Motor neuron (in vitro differentiated cells): ENCODE measurements at regions not wholly inside any gene's neighbourhood (a gene's known extent, or its start where the extent isn't known, plus 50 kb on each side); places are given as distances from the start of the nearest gene placed in this dataset.
A peak's percentile ranks its signal among the peaks of the same experiment; 100 is the strongest.

Experiments used
- ATAC-seq, 8 experiments: fragments of 200-7000 bp; cut with Tn5 transposase; replicated peaks in 6 of 8; 2 replicates each; pipeline ENCODE4 v1.8.0; 2021; ENCODE audit warnings: mild to moderate bottlenecking in 8 of 8, moderate library complexity in 8 of 8
- H3K27ac ChIP-seq, 2 donors: fragments of 250-450 bp; sonication (Bioruptor Pico); 2 replicates each; pipeline ENCODE4 v1.9.0; 2021; ENCODE audit warnings: antibody characterized with exemption in 2 of 2, mild to moderate bottlenecking in 2 of 2, moderate library complexity in 1 of 2
- H3K4me1 ChIP-seq, 2 donors: fragments of 250-450 bp; sonication (Bioruptor Pico); replicated peaks in 1 of 2; 2 replicates each; pipeline ENCODE4 v1.6.1; 2021; ENCODE audit warnings: antibody characterized with exemption in 2 of 2, mild to moderate bottlenecking in 2 of 2, moderate library complexity in 1 of 2
- H3K4me3 ChIP-seq, 5 donors: fragments of 250-450 bp; sonication (Bioruptor Pico); 2 replicates each; pipeline ENCODE4 v1.9.0; 2021; ENCODE audit warnings: antibody characterized with exemption in 5 of 5, mild to moderate bottlenecking in 5 of 5, moderate library complexity in 4 of 5
- WGBS, 10 experiments: fragments of 450-650 bp; shearing (Covaris generic); methylation state at CpG; one replicate each; pipeline ENCODE4 v1.0.0; 2022; 5-methylcytosine and 5-hydroxymethylcytosine counted together
- in situ Hi-C, 9 experiments: fragments of 400-800 bp; cut with MboI; loops; one replicate each; pipeline ENCODE4 v1.15.0; 2021; ENCODE audit warnings: low sequenced_read_pairs in 9 of 9, low pct_unique_long_range_greater_than_20kb in 2 of 9; ENCODE audit not compliant: unreplicated experiment in 9 of 9

DNA sequence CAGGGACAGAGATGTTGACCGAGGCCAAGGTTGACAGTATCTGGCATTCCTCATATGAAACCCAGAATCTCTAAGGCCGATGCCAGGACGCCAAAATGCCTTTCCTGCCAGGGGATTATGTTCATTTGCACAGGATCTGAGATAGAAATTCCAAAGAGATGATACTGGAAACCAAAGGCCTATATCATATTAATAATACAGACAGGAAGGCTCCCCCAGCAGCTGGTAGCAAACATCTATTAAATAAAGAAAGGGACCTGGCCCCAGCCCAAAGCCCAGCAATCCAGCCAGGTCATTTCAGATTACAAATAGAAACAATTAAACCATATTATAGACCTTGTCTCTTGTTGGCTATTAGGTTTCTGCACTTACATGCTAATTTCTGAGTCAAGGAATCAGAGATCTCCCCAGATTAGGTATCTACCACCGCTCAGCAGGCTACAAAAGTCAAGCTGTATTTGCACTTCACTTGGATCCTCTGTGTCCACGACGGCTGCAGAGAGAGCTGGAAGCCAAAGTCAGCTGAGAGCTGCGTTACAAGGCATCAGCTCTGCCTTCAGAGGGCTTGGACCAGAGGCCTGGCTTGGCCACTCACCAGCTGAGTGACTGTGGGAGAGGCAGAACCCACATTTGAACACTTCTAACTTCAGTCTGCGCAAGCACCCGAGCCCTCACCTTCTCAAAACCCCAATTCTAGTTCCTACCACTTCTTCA lies 269.3 kb upstream of the SIX2 start:
- in situ Hi-C loops = no loop called here
- no peak for ATAC-seq

DNA sequence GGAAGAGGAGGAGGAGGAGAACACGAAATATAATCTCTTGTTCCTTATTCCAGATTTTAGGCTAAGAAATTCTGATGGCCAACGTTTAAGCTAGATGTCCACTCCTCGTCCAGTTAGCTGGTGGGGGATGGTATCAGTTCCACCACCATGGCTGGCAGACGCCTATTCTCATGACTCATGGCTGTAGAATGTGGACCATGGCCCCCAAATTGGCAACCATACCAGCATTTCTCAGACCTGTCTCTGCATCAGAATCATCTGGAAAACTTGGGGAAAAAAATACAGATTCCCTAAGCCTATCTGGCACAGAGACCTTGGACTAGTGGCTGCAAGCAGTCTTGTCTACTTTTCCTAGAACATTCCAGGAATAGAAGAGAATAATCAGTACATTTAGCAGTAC lies 267.7 kb upstream of the SIX2 start:
- no peak overlapping the region for H3K4me3 ChIP-seq
- ATAC-seq = no peak
- WGBS, 10 experiments = 17 to 67% (median 62%) methylated on average over 1 to 2 of the region's 4 CpGs; no CpG with 5 or more reads in 5 of the 10 experiments
- peaks cover 0 to 15% of the 10 kb centered on the region in 2 donors for H3K4me1 ChIP-seq
- in situ Hi-C loops = no loop called here
- H3K27ac ChIP-seq = no peak overlapping the region

More for the DNA sequence above, 269.3 kb upstream of the SIX2 start:
- peaks cover 0 to 12% of the 10 kb centered on the region in 2 donors for H3K4me1 ChIP-seq
- H3K4me3 ChIP-seq = no peak overlapping the region
- 60 to 100% (median 74%) methylated on average over 1 to 7 of the region's 9 CpGs; no CpG with 5 or more reads in 2 of the 10 experiments for WGBS, 10 experiments
- H3K27ac ChIP-seq = no peak overlapping the region

DNA sequence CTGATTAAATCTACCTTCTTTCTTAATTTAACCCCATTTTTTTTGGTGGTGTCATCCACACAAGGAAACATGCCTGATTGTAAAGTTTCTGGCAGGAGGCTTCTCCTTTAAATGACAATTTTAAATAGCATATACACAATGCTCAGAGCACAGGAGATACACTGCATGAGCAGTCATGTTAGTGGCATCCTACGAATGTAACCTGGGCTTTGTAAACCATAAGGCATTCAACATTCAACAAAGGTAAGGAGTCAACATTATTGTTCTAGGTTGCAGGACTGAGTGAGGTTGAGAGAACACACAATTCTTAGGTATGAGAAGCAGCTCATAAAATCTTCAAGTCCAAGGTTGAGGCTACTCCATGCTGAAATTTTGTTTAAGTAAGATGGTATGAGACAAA lies 266.6 kb upstream of the SIX2 start:
- H3K4me3 ChIP-seq = no peak overlapping the region
- H3K27ac ChIP-seq = no peak overlapping the region
- no peak for ATAC-seq
- H3K4me1 ChIP-seq = peaks cover 0 to 15% of the 10 kb centered on the region in 2 donors
- 88 to 100% (median 100%) methylated on average over 1 of the region's 1 CpG; no CpG with 5 or more reads in 3 of the 10 experiments for WGBS, 10 experiments
- in situ Hi-C loops = no loop called here

DNA sequence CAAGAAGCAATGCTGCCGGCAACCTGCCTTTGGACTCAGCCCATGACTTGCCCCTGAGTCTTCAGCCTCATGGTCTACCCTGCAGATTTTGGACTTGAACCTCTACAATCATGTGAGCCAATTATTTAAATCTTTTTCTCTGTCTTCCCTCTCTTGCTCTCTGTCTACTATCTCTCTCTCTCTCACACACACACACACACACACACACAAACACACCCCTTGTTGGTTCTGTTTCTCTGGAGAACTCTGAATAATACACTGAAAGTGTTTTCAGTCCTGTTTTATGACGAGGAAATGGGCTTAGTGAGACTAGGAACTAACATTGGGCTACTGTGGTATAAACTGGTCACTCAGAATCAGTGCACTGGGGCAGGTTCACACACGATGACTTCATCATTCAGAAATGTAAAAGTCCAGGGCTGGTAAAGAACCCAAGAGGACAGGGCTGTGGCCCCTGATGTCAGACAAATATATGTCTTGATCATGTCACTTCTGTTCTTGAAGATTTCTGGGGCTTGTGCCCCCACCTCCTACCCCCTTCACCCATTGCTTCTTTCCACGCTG lies 266.1 kb upstream of the SIX2 start:
- peak in 3 of 8 experiments; percentile 19 to 56 (median 48) for ATAC-seq
- H3K4me3 ChIP-seq = no peak overlapping the region
- no peak overlapping the region for H3K27ac ChIP-seq
- in situ Hi-C loops = no loop called here
- 17 to 96% (median 73%) methylated on average over 1 to 4 of the region's 4 CpGs; no CpG with 5 or more reads in 1 of the 10 experiments for WGBS, 10 experiments
- H3K4me1 ChIP-seq = peaks cover 0 to 15% of the 10 kb centered on the region in 2 donors

DNA sequence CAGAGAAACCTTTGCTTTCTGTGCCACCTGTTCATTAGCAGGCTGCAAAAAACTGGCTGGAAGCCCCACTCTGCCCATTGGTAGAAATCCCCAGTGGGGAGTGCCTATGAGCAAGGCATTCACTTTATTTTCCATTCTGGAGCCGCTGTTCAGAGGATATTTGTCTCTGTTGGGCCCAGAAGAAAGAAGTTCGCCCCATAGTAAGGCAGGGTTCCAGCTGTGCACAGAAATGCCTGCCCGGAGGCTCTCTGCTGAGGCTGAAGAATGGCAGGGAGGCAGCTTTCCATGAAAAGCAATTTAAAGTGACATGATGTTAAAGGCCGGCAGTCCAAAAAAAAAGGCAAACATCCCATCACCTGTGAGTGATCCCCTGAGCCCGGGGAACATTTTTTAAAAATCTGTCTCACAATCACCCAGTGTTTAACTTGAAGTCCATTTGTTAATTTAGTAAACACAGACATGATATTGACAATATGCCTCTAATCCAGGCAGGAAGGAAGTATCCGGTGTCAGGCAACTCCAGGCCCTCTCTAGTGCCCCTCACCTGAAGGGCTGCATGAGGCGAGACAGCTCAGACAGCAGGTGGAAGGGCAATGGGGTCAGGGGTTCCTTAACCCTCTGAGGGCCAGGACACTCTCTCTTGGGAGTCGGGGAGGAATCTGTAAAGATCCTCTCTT lies 265.1 kb upstream of the SIX2 start:
- 24 to 53% (median 38%) methylated on average over 1 to 6 of the region's 8 CpGs; no CpG with 5 or more reads in 2 of the 10 experiments for WGBS, 10 experiments
- H3K27ac ChIP-seq = no peak overlapping the region
- peak in 1 of 8 experiments; percentile 32 for ATAC-seq
- H3K4me1 ChIP-seq = peaks cover 0 to 15% of the 10 kb centered on the region in 2 donors
- H3K4me3 ChIP-seq = no peak overlapping the region
- in situ Hi-C loops = no loop called here

DNA sequence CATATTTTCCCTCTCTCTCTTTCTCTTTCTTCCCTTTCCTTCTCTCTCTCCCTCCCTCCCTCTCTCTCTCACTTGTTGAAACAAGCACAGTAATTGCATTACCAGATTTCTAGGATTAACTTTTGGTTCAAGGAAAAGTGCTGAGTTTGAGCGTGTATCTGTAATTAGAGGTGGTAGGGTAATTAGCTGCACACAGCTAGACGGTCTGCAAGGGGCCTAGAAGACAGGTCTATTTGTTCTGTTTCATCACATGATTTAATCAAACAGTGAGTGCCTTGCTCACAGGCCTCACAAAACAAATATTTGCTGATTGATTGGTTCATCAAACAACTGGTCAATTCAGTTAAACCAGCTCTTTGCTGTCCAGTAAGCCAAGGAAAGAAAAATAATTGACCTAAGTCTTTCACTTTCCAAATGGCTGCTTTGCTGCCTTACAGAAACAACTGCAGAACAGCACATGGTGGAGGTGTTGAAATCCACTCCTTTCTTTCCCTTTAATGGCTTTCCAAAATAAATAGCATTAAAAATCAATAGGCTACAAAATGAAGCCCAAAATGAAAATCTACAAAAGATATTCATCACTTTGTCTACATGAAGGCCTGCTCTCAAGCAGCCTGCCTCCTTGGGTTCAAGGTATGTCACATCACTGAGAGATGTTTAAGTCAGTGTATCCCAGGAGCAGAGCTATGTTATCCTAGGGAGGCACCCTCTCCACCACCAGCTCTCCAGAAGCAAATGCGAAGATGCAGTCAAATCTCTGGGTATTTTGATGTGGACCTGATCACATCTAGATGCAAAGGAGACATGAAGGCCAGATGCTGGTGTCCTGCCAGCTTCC lies 264.4 kb upstream of the SIX2 start:
- peak in 2 of 8 experiments; percentile 36 to 90 for ATAC-seq

DNA sequence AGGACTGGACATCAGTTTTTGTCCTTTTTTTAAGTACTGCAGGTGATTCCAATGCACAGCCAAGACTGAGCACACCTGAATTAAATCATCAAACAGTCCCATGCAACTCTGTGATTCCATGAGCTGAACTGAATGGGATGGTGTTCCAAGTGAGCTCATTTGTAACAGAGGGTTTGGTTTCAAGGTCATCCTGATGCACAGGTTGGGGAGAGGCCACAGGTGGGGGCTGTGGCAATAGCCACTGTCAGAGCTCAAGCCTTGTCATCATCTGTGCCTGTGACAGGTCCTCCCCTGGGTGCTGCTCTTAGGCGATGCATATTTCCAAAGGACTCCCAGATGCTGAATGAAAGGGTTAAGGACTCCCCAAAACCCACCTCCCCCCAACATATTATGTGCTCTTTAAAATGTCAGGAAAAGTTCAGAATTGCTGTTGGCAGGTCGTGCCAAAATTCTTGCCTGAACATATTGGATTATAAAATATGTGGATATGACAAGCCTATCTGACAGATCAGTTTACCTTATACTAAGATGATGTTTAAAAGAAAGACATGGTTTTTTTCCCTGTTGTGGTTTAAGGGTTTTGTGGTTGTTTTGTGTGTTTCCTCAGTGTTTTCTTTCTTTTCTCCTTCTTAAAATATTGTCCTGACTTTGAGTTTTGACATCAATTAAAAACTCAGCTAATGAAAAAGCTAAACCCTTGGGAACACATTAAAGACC lies 263.5 kb upstream of the SIX2 start:
- Histone ChIP-seq H3K4me3 (no peak overlapping the region), H3K27ac (no peak overlapping the region), H3K4me1 (peaks cover 0 to 15% of the 10 kb centered on the region in 2 donors)
- in situ Hi-C loops = no loop called here
- WGBS, 10 experiments = 0 to 71% (median 50%) methylated on average over 1 to 2 of the region's 2 CpGs; no CpG with 5 or more reads in 1 of the 10 experiments
- no peak for ATAC-seq

More for the DNA sequence above, 264.4 kb upstream of the SIX2 start:
- in situ Hi-C loops = no loop called here
- WGBS, 10 experiments = 29 to 100% (median 68%) methylated on average over 1 to 2 of the region's 3 CpGs
- H3K4me3 ChIP-seq = no peak overlapping the region
- no peak overlapping the region for H3K27ac ChIP-seq
- H3K4me1 ChIP-seq = peaks cover 0 to 15% of the 10 kb centered on the region in 2 donors

DNA sequence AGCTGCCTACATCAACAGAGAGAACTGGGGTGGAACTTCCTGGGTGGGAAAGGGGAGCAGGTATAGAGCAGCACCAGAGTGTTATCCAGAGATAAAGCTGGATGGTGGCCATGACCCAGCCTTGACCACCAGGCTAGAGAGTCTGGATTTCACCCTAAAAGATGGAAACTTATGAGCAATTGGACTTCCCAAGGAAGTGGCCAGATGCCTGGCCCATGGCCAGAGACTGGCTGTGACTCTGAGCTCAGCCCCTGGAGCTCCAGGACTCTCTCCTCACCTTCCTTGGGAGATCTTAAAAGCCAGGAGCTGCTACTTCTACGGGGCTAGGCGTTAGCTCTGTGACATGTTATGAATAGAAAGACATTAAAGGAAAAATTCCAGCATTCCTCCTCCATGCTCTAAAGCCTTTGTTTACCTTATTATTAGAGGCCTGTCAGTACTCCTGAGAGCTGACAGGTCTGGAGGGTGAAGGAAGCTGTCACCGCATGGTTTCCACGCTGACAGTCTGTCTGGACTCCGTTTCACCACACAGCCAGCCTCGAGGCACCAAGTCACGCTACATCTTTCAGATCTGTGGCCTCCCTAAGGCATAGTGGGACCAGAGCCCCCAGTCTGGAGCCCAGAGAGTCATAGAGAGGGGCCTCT lies 260.0 kb upstream of the SIX2 start:
- no peak for ATAC-seq
- no peak overlapping the region for H3K4me3 ChIP-seq
- peaks cover 0 to 10% of the 10 kb centered on the region in 2 donors for H3K4me1 ChIP-seq
- in situ Hi-C loops = no loop called here
- H3K27ac ChIP-seq = no peak overlapping the region
- 53 to 100% (median 89%) methylated on average over 1 to 5 of the region's 7 CpGs; no CpG with 5 or more reads in 4 of the 10 experiments for WGBS, 10 experiments

DNA sequence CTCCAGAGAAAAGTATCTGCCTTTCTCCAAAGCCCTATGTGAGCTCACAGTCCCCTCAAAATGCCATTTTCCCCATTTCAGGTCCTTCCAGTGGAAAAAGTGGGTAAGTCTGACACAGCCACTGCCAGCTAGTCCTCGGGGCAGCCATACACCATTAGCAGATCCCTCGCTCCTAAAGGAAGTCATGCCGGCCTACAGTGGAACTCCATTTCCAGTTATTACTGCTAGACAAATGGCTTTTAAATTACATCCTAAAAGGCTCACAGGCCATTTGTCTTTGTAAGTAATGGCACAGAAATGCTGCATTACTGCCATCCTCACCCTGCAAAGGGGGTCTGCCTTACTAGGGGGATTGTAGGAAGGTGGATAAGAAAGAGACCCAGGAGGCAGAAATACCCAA lies 259.4 kb upstream of the SIX2 start:
- Histone ChIP-seq H3K4me3 (no peak overlapping the region), H3K4me1 (peaks cover 0 to 5% of the 10 kb centered on the region in 2 donors), H3K27ac (no peak overlapping the region)
- 33 to 84% (median 67%) methylated on average over 1 to 3 of the region's 3 CpGs; no CpG with 5 or more reads in 7 of the 10 experiments for WGBS, 10 experiments
- no peak for ATAC-seq
- in situ Hi-C loops = no loop called here

DNA sequence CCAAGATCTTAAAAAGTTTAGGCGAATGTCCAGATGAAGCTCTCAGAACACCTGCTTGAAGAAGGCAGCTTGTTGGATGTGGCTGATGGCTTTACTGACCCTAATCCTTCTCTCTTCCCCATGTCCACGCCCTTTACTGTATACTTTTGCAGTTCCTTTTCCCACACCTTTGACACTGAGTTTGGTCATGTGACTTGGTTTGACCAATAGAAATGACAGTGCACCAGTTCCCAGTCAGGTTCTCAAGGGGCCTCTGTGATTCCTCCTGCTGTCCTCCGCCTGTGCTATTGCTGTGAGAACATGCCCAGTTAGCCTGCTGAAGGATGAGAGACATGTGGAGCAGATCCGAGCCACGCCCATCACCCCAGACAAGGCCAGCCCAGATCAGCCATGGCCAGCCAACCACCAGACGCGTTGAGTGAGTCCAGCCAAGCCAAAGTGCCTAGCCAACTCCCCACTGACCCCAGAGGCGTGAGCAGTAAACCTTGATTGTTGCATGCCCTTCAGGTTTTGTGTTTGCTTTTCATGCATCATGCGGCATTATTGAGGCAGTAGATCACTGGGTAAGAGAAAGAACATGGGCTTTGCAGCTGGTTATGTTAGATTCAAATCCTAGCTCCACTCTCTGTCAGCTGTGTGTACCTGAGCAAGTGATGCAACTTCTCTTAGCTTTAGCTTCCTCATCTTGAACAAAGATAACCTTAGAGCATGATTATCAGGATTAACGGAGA lies 258.0 kb upstream of the SIX2 start:
- 45 to 95% (median 80%) methylated on average over 1 to 7 of the region's 10 CpGs for WGBS, 10 experiments
- Histone ChIP-seq H3K27ac (no peak overlapping the region), H3K4me3 (no peak overlapping the region), H3K4me1 (peaks cover 7 to 10% of the 10 kb centered on the region in 2 donors)
- in situ Hi-C loops = no loop called here
- ATAC-seq = peak in 1 of 8 experiments; percentile 28

DNA sequence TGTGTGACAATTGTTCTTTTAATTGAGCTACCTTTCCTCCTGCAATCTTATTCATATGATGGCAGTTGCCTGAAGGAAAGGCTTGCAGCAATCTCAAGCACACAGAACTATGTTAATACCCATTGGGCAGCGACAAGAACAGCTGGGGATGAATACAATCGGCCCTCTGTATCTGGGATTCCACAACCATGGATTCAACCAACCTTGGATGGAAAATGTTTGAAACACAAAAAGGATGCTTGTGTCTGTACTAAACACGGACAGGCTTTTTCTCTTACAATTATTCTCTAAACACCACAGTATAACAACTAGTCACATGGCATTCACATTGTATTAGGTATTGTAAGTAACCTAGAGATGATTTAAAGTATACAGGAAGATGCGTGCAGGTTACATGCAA lies 256.1 kb upstream of the SIX2 start:
- H3K27ac ChIP-seq = no peak overlapping the region
- peaks cover 7 to 10% of the 10 kb centered on the region in 2 donors for H3K4me1 ChIP-seq
- ATAC-seq = peak in 1 of 8 experiments; percentile 37
- in situ Hi-C loops = no loop called here
- no peak overlapping the region for H3K4me3 ChIP-seq
- 17 to 98% (median 82%) methylated on average over 1 to 4 of the region's 4 CpGs; no CpG with 5 or more reads in 3 of the 10 experiments for WGBS, 10 experiments
